Effector CD8-positive, alpha-beta T cell (primary cell): ENCODE measurements at regions not wholly inside any gene's neighbourhood (a gene's known extent, or its start where the extent isn't known, plus 50 kb on each side); places are given as distances from the start of the nearest gene placed in this dataset.

Source experiments
- DNase-seq: peaks from one replicate; lab custom pipeline; 2025; lab: John Stamatoyannopoulos, UW

DNA sequence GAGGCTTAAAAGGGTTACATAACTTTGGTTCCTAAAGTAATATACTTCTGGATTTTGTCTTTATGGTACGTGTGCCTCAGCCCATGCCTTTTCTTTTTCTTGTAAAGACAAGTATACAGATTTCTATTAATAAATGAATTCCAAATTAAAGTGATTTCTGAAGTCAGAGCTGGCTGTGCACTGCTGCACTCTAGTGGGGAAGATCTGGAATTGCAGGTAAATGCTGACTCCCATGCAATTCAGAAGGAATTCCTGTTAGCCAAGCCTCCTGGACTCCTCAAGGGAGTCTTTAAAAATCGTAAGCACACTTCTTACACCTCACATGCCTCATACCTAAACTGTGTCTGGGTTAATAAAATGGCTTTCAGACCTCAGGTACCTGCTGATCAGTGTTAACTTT lies 118.4 kb upstream of the SLC7A1 start:
- no peak for DNase-seq

DNA sequence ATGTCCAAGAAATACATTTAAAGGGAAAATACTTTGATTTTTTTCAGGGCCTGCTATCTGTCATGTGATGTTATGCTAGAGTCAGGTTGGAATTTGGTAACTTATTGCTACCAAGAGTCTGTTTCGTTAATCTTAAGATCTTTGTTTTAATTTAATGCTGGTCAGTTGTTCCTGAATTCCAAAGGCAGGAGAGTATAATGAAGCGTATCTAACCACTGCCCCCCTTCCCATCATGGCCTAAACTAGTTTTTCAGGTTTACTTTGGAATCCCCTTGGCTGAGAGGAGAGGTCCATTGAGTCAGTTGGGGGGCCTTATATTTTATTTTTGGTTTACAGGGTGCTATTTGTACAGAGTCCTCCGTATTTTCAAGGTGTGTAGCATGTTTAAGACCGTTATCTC lies 116.3 kb upstream of the SLC7A1 start:
- DNase-seq = no peak

DNA sequence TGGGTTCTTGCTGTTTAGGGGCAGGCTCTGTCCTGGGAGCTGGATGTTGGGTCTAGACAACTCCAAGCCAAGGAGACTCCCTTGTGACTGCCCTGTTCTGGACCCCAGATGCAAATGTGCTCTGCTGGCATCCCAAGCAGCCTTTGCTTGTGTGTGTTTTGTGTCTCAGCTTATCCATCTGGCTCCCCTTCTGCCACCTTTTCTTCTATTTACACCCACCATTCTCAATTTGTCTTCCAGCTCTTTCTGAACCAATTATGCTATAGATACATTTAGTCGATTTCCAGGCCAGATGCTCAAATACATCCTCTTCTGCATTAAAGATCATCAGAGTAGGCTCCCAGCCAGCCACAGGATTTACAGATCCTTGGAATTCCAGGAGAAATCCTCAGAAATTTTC lies 115.0 kb upstream of the SLC7A1 start:
- no peak for DNase-seq

DNA sequence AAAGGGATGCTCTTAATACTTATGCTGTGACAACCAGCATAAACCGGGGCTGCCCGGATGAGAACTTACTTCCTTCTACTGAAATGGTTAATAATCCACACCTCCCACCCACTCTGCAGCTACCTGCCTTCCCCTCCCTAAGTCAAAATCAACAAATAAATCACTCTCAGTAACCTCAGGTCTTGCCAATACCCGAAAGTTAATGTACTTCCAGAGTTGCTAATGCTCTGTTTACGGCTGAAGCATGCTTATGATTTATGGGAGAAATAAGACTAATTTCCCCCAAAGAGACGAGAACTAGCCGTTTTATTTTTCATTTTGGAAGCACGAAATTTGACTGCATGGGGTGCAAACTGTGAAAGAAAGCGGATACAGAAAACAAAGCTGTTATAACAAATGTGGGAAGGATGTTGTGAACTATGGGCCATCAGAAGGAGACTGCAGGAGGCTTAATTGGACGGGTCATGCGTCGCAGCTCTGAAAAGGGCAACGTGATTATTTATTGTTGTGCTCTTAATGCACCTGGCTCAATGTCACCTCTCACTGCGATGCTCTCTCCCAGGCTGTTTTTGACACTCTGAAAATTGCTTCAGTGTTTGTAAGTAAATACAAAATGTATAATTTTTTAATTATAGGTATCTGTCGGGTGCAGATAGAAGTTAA lies 114.0 kb upstream of the SLC7A1 start:
- DNase-seq = no peak

DNA sequence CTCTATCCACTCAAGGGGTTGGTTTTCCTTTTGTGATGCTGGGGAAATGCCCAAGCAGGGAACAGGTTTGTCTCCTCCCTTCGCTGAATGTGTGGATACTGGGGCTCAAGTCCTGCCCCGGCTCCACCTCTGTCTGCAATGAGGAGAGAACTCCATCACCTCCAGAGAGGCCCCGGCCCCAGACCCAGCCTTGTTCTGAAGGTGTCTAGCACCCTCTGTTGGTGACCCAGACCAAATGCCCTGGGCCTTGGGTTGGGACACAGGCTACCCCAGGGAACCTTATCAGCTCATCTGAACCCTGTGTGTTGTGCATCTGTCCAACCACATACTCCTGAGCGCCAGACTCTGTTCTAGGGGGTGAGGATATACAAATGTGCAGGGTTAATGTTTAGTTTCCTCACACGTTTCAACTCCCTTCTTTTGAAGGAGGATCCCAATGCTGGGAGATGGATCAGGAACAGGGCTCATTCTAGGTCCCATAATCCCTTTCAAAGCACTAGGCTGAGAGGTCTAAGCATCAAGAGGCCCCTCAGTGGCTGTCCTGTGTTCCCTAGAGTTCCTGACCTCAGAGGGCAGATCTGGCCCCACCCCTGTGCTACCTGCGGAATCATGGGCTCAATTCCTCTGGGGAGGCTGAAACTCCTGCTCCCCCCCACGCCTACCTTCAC lies 112.5 kb upstream of the SLC7A1 start:
- DNase-seq = peak; percentile 17

DNA sequence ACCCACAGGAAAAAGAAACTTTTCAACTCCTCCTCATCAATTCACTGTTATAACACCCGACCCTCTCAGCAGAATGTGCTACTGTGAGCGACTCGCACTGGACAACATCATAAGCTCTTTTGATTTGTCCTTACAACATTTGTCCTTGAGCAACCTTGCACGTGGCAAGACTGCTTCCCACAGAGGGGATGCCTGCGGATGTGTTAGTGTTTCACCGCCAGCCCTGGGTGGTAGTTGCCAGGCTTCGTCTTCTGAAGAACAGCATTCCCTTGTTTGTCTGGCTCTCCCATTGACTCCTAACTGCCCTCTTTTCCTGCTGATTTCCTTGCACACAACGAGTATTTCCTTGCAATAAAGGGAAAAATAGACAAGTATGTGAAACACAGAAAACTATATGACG lies 111.4 kb upstream of the SLC7A1 start:
- DNase-seq = no peak

DNA sequence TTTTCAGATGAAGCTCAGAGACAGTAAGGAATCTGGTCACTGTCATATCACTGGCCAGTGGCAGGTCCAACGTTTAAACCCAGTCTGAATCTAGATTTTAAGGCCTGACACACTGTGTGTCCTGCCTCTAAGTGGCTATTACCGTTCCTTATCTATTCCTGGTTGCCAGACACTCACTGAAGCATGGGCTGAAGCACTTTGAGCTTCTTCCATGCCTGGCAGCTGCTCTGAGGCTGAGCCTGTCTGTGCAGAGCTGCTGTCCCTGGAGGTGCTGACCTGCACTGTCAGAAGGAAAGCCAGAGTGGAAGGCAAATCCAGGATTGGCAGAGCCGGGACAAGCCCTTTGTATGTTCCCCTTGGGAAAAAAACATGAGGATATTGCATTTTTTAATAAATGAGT lies 109.2 kb upstream of the SLC7A1 start:
- DNase-seq = no peak

DNA sequence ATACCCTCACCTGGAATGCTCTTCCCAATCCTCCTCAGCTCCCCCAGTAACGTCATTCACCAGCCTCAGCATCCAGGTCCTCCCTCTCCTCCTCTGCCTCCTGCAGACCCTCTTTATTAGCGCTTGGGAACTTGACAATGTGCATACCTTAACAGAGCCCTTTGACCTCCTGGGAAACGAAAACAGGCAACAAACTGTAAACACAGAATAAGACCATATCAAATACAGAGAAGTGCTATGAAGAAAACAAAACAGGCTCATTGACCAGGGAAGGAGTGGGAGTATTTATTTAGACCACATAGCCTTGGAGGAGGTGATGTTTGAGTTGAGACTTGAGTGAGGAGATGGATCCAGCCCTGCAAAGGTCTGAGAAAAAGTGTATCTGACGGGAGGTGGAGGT lies 107.9 kb upstream of the SLC7A1 start:
- DNase-seq = no peak

DNA sequence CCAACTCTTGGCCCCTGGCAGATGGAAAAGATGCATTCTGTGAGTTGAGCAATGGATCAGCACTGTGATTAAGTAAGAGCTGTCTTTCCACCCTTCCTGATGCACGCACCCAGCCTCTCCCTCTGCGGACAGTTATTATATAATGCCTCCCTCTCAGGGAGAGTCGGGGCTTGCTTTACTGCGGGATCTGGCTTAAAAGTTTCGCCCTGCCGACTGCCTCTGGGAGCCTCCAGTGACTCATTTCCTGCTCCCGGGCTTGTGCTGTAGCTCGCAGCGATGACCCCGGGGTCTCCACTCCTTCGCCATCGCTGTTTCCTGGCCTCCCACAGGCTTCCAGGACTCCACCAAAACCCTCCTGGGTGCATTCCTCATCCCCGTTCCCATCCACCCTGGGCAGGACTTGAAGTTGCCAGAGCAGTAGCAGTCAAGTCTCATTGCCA lies 107.4 kb upstream of the SLC7A1 start:
- no peak for DNase-seq

DNA sequence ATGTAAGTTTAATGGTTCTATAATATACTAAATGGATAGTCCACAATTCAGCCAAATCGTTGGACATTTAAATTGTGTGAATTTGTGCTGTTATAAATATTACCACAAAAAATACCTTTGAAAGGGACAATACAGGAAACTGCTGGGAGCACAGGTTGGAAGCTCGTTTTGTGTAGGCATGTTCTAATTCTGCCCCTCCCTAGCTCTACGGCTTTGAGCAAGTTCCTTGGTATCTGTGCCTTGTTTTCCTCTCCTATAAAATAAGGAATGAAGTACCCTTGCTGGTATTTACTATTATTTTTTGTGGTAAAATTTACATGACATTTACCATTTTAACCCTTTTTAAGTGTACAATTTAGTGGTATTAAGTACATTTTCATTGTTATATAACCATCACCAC lies 102.6 kb upstream of the SLC7A1 start:
- DNase-seq = no peak

DNA sequence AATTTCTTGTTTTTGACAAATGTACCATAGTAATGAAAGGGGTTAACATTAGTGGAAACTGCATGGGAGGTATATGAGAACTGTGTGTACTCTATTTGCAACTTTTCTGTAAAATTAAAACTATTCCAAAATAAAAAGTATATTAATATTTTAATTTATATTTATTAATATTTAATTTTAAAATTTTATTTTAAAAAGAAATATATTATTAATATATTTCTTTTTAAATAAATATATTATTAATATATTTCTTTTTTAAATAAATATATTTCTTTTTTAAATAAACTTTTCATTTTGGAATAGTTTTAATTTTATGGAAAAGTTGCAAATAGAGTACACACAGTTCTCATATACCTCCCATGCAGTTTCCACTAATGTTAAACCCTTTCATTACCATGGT lies 101.1 kb upstream of the SLC7A1 start:
- DNase-seq = no peak

DNA sequence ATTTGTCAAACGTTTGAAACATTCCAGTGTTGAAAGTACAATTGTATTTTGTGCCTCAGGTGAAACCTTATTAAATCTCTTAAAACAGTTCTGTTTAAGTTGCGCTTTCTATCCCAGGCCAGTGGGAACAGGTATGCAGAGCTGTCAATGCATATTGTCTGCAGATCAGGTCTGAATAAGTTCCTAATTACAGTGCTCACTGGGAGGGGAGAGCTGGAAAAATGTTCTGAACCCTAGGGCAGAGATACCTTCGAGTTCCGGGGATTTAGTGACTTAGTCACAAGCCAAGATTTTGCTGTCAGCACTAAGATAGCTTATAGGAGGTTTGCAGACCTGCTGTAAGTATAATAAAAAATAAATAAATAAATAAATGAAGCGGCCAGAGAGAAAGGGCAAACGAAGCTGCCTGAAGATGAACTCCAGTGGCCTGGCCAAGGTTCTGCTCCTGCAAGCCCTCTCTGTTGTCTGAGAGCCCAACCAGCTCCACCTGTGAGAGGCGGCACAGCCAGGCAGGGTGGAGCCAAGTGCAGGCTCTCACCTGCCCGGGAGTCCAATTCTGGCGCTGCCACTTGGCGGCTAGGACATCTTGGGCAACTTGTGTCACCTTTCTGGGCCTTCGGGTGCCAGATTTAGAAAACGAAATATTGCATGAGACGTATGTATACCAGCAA lies 97.9 kb upstream of the SLC7A1 start:
- no peak for DNase-seq

DNA sequence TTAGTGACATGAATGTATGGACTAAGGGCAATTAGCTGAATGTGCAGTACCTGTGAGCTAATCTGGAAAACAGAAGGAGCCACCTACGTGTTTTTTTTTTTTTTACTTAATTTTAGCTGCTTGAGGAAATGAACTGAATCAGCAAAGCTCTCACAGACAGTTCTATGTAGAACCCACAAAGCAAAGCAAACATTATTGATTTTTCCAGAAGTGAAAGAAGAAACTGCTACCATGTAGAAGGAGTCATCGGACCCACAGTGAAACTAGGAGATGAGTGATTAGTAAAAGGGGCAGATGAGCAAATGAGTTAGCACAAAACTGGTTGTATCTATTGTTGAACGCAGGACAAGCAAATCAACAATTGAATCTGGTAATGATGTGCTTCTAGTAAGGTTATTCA lies 94.1 kb upstream of the SLC7A1 start:
- no peak for DNase-seq

DNA sequence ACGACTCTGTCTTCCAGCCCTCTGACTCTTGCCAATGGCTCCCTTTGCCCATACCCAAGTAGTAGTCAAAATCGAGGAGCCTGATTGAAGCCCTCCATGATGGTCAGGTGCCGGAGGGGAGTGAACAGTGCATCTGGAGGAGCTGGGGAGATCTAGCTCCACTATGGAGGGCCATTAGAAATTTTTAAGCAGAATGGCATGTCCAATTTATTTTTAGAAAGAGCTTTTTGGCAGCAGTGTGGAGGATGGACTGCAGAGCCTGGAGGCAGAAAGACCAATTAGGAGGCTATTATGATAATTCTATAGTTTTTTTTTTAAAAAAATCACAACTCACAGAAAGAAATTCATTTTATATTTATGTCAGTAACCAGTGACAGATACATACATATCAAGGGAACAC lies 92.7 kb upstream of the SLC7A1 start:
- DNase-seq = no peak

DNA sequence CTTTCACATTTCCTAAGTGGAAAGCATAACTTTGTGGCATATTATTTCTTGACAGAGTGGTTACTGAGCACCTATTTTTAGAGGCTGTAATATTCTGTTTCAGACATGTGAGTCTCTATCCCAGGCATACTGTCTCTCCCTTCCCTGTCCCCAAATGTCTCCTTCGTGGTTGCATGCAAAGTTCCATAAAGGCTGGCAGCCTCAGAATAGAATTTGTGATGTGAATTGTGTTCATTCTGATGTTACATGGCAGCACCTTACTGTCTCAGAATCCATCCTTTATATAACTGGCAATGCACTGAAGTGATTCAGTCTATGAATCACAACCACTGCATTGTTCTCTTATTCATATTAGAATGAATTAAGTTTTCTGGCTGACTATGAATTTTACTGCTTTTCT lies 89.0 kb upstream of the SLC7A1 start:
- DNase-seq = no peak

DNA sequence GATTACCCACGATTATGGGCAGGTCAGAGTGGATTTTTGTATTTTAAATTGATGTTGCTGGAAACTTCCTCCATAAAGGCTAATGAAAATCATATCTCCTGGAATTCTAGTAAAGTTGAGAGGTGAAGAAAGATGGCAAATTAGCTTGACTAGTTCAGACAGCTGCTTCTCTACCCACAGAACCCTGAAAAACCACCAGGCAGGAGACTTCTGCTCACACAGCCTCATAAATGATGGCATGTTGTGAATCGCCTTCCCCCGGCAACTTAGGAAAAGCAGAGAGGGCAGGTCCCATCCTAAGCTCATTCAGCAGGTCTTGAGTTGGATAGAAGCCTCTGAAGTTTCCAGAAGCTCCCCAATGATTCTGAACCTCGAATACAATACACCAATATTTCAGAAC lies 87.6 kb upstream of the SLC7A1 start:
- DNase-seq = no peak

DNA sequence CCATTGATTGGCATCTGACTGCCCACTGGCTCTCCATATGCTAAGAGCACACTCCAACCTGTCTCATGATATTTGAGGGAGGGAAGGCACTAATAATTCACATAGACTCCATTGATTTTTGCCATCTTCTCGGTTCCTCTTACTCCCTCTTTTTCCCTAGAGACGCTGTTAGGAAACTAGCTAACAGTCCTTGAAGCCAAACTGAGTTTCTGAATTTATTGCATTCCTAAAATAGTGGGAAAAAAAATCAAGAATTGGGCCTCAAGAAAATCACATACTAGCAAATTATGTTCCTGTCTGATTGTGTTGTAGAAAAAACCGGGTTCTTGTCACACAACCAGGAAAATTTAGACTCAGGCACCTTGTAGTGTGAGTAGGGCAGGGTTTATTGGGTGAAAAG lies 86.4 kb upstream of the SLC7A1 start:
- no peak for DNase-seq

DNA sequence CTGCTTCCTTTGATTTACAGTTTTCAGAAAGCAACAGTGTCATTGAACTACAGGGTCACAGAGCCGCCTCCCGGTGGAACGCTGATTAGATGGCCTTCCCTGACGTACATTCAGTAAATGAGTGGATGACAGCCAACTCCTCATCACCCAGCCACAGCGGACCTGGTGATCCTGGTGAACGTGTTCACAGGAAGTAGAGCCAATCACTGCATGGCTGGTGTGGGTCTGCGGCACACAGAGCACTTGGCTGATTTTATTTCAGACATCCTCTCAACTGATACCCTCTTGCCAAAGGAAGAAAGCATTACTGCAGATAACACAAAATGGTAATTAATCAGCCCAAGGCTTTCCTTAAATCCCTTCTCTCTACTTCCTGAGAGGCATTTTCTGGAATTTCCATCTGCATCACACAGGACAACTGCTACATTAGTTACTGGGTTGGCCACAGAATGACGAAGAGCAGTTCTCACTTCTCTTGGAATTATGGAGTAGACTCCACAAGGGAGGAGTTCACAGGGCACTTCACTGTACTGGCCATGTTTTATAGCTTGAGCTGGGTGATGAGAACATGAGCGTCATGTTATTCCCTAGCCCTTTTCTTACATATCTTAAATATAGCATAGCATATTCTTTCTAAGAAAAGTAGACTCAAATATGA lies 84.0 kb upstream of the SLC7A1 start:
- DNase-seq = no peak

DNA sequence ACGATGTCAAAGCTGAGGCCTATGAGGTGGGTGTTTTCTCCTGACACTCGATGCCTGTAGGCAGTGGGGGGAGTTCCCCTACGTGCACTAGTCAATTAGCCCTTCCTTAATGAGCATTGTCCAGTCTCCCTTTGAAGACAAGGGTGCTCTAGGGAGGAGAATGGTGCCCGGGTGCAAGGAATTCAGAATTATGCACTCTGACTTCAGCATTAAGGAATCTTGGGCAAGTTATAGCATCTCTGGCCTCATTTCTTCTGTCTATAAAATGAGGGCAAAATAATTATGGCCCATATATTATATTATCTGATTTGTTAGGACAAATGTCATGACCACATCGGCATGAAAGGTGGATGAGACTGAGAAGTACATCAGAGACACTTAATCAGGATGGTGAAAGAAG lies 82.1 kb upstream of the SLC7A1 start:
- DNase-seq = no peak

DNA sequence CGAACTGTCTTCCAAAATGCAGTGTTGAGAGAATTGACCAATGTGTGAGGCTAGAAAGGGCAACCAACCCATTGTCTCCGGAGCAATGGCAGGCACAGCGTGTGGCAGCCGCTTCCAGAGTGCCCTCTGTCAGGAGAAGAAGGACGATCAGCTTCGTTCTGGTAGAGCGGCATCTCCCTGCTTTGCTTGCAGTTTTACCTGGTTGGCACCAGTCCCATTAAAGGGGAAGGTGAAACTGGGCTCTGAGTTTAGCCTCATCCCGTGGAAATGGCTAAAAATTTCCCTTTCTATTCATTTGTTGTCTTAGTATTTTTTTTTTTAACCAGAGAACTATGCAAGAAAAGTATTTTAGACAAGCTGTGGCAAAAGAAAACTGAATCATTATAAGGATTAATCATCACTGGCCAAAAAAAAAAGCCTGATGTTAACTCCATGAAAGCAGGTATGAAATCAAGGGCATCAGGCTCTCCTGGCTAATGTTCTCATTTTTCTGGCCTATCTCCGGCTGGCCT lies 81.5 kb upstream of the SLC7A1 start:
- DNase-seq = no peak

DNA sequence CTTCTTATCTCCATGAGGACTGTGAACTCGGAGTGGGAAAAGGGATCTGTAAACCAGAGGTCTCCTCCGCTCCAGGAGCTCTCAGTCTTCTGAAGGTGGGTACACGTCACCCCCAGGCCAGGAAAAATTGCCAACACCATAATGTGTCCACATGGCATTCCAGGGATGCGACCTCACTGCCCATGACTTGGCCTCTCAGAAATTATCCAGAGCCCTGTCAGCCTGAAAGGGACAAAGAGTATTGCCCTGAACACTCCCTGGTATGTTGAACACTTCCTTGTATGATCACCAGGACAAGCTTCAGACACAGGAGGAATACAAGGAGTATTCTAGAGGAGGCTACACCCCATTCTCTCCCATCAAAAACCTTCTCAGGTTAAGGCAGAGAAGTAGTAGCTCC lies 81.0 kb upstream of the SLC7A1 start:
- DNase-seq = no peak

DNA sequence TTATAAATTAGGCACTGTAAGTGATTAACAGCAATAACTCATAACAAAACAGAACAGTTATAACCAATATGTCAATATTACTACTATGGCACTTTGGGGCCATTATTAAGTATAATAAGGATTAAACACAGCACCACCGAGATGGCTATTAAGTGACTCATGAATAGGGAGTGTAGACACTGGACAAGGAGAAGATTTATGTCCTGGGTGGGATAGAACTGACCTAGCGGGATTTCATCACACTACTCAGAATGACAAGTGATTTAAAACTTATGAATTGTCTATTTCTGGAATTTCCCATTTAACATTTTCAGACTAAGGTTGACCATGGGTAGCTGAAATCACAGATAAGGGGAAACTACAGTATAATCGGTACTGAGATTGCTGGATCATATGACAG lies 79.0 kb upstream of the SLC7A1 start:
- DNase-seq = no peak

DNA sequence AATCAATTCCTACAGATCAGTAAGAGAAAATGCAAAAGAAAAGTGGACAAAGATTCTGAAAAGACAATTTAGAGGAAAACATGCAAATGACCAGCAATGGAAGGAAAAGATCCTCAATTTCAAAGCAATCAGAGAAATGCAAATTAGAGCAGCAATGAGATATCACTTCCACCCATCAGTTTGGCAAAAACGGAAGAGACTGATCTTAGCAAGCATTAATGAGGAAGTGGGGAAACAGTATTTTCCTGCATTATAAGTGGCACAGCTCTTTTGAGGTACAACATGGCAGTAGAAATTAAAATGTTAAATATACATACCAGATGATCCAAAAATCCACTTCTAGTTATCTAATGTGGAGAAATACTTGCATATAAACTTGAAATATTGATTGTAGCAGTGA lies 69.1 kb upstream of the SLC7A1 start:
- no peak for DNase-seq
